SJCRH30 (cell line): ENCODE measurements at regions not wholly inside any gene's neighbourhood (a gene's known extent, or its start where the extent isn't known, plus 50 kb on each side); places are given as distances from the start of the nearest gene placed in this dataset.
"Not testable (repeated sequence)": the region's sequence is repeated elsewhere in the genome, so short reads cannot be mapped to it uniquely, and the experiment has no call there.

ENCODE experiments used
- DNase-seq, 2 experiments: peaks; one replicate each; pipeline ENCODE4 v3.0.0-alpha.2; 2015 to 2020
- H3K27ac ChIP-seq: fragments of 250-450 bp; sonication (Bioruptor Pico); 2 replicates; pipeline ENCODE4 v1.5.1; 2020; ENCODE audit warnings: mild to moderate bottlenecking, moderate library complexity
- H3K27me3 ChIP-seq: fragments of 250-450 bp; sonication (Bioruptor Pico); 2 replicates; pipeline ENCODE4 v1.5.1; 2020; ENCODE audit warnings: mild to moderate bottlenecking, moderate library complexity
- H3K36me3 ChIP-seq: fragments of 250-450 bp; sonication (Bioruptor Pico); 2 replicates; pipeline ENCODE4 v1.5.1; 2020; ENCODE audit warnings: mild to moderate bottlenecking, moderate library complexity
- H3K4me1 ChIP-seq: fragments of 250-450 bp; sonication (Bioruptor Pico); 2 replicates; pipeline ENCODE4 v1.5.1; 2020; ENCODE audit warnings: mild to moderate bottlenecking, moderate library complexity
- H3K4me3 ChIP-seq: fragments of 250-450 bp; sonication (Bioruptor Pico); 2 replicates; pipeline ENCODE4 v1.5.1; 2020; ENCODE audit warnings: mild to moderate bottlenecking, moderate library complexity
- H3K9me3 ChIP-seq: fragments of 250-450 bp; sonication (Bioruptor Pico); replicated peaks from 2 replicates; pipeline ENCODE4 v1.5.1; 2020; ENCODE audit warnings: mild to moderate bottlenecking, moderate library complexity

- H3K9me3 ChIP-seq, H3K4me1 ChIP-seq, H3K4me3 ChIP-seq, H3K27ac ChIP-seq, DNase-seq, H3K27me3 ChIP-seq, H3K36me3 ChIP-seq: not testable (repeated sequence)
Observed at GRCh38 chr20:26094498-26094897, 397.8 kb upstream of the ZNF337 start.

DNA sequence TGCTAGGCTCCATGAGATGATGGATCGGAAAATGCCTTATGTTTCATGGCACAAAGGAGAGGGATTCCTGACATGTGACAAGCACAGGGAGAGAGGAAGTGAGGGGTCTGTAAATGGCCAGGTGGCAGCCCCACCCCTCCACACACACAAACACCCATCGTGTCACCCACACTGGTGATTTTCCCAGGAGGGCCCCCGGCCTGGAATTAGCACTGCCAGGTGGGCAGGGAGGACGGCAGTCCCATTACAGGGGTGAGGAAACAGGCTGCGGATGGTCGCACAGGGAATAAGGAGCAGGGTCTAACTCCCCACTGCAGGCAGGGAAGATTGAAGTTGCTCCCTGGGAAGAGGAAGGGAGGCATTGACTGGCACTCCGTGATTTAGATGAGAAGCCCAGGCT, 395.3 kb upstream of the ZNF337 start:
- not testable (repeated sequence) for H3K36me3 ChIP-seq, DNase-seq, H3K27me3 ChIP-seq, H3K27ac ChIP-seq, H3K4me1 ChIP-seq, H3K9me3 ChIP-seq, H3K4me3 ChIP-seq

GRCh38 chr20:26086195-26086594, 389.5 kb upstream of the ZNF337 start:
- H3K27me3 ChIP-seq, H3K9me3 ChIP-seq, DNase-seq, H3K36me3 ChIP-seq, H3K4me3 ChIP-seq, H3K4me1 ChIP-seq, H3K27ac ChIP-seq: not testable (repeated sequence)

GRCh38 chr20:26073972-26074371, 377.3 kb upstream of the ZNF337 start:
- H3K9me3 ChIP-seq, H3K4me3 ChIP-seq: not testable (repeated sequence)

GRCh38 chr20:26059324-26059723, 362.7 kb upstream of the ZNF337 start:
- H3K4me3 ChIP-seq, H3K27ac ChIP-seq, H3K4me1 ChIP-seq, H3K9me3 ChIP-seq, H3K27me3 ChIP-seq, DNase-seq, H3K36me3 ChIP-seq: not testable (repeated sequence)

More at GRCh38 chr20:26073972-26074371, 377.3 kb upstream of the ZNF337 start:
- H3K27me3 ChIP-seq, DNase-seq, H3K4me1 ChIP-seq, H3K36me3 ChIP-seq, H3K27ac ChIP-seq: not testable (repeated sequence)

GRCh38 chr20:26058446-26058845, 361.8 kb upstream of the ZNF337 start:
- not testable (repeated sequence) for H3K27ac ChIP-seq, H3K36me3 ChIP-seq, H3K27me3 ChIP-seq, H3K9me3 ChIP-seq, H3K4me3 ChIP-seq, H3K4me1 ChIP-seq, DNase-seq

DNA sequence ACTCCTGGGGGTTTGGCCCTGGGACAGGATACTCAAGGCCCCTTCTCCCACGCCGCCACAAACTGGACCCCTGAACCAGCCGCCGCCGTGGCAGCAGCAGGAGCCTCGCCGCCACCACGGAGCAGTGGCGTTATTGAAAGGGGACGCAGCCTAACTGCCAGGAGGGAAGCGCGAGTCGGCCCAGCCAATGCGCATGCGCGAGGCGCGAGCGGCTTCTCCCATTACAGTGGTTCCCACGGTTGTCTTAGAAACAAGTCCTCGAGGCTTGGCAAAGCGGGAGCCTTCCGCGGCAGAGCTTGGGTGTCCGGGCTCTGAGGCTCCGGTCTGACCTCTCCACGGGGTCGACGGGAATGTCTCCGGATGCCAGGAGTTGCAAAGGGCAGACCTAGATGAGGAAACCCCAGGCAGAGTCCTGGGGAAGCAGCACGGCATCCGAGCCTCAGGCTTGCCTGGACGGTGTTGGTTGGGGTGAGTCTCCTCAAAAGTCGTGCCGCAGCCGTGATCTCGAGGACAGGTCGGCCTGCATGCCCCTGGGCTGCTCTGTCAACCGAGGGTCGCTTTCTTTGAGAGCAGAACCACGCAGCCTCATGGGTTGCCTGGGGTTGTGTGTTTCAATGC, 360.6 kb upstream of the ZNF337 start:
- not testable (repeated sequence) for H3K4me3 ChIP-seq, H3K9me3 ChIP-seq, H3K36me3 ChIP-seq, H3K27ac ChIP-seq, H3K27me3 ChIP-seq, DNase-seq, H3K4me1 ChIP-seq

GRCh38 chr20:26025792-26026191, 329.1 kb upstream of the ZNF337 start:
- DNase-seq, H3K36me3 ChIP-seq, H3K27ac ChIP-seq, H3K27me3 ChIP-seq, H3K4me1 ChIP-seq, H3K9me3 ChIP-seq, H3K4me3 ChIP-seq: not testable (repeated sequence)

DNA sequence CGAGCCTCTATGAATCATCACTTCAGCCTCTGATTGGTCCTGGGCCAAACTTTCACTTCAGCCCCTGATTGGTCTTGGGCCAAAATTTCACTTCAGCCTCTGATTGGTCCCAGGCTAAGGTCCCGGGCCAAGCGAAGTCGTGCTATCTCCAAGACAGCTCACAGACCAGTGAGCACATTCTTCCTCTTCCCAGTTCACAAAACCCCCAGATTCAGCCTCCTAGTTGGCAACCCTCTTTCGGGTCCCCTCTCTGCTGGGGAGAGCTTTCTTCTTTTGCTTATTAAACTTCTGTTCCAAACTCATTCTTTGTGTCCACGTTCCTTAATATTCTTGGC, 314.3 kb upstream of the ZNF337 start:
- H3K27me3 ChIP-seq, H3K36me3 ChIP-seq, H3K9me3 ChIP-seq, H3K4me1 ChIP-seq, DNase-seq: not testable (repeated sequence)
- peak overlapping the region; percentile 92 for H3K4me3 ChIP-seq
- peak overlapping the region; percentile 72 for H3K27ac ChIP-seq

DNA sequence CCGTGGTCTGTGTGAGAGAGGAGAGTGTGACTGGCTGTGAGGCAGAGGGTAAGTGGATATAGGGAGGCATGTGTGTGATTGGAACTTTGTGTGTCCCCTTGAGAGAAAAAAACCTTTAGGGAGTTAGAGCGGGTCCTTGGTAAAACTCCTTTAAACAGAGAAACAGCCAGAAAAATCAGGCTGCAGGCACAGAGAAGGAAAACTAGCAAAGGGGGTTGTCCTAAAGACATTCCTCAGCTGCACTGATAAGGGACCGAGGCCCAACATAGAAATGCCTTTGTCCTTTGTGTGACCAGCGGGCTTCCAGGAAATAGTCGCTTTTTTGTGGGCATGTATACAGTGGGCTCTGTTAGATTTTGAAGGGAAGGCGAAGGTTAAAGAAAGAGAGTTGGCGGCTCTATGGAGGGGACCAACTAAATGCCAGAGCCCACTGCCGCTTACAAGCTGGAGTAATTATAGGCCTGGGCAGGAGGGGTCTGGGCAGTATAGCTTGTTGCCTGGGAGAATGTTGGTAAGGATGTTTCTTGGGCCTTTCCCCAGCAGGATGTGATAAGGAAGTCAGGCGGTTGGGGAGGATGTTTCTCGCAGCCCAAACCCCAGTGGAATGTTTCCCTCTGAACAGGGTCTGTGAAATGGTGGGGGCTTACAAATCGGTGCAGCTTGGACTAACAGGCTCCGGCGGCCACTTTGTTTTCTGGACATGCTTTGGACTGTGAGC, 313.7 kb upstream of the ZNF337 start:
- not testable (repeated sequence) for H3K9me3 ChIP-seq, H3K36me3 ChIP-seq, H3K27me3 ChIP-seq, H3K4me1 ChIP-seq
- peak in 1 of 2 experiments; percentile 46 for DNase-seq
- Histone ChIP-seq H3K27ac (peak overlapping the region; percentile 72), H3K4me3 (peak overlapping the region; percentile 92)

GRCh38 chr20:26009402-26010223, 313.0 kb upstream of the ZNF337 start:
- H3K27ac ChIP-seq = peak overlapping the region; percentile 72
- not testable (repeated sequence) for H3K27me3 ChIP-seq, H3K36me3 ChIP-seq, H3K4me1 ChIP-seq, H3K9me3 ChIP-seq
- H3K4me3 ChIP-seq = peak overlapping the region; percentile 92
- peak; percentile 91 to 93 for DNase-seq

DNA sequence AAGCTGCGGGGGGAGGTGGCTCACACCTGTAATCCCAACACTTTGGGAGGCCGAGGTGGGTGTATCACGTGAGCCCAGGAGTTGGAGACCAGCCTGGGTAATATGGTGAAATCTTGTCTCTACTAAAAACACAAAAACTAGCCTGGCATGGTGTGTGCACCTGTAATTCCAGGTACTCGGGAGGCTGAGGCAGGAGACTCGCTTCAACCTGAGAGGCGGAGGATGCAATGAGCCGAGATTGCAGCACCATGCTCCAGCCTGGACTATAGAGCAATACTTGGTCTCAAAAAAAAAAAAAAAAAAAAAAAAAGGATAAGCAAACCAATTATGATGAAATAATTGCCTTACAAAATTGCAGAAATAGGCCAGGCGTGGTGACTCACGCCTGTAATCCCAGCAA, 311.4 kb upstream of the ZNF337 start:
- not testable (repeated sequence) for H3K4me1 ChIP-seq, DNase-seq, H3K36me3 ChIP-seq, H3K27me3 ChIP-seq, H3K4me3 ChIP-seq, H3K9me3 ChIP-seq, H3K27ac ChIP-seq

GRCh38 chr20:26006164-26006563, 309.5 kb upstream of the ZNF337 start:
- H3K36me3 ChIP-seq, H3K27me3 ChIP-seq, H3K4me1 ChIP-seq, H3K27ac ChIP-seq, H3K4me3 ChIP-seq, H3K9me3 ChIP-seq, DNase-seq: not testable (repeated sequence)

- H3K27ac ChIP-seq, DNase-seq, H3K9me3 ChIP-seq, H3K4me3 ChIP-seq, H3K4me1 ChIP-seq, H3K36me3 ChIP-seq, H3K27me3 ChIP-seq: not testable (repeated sequence)
Observed at GRCh38 chr20:26003959-26004358, 307.3 kb upstream of the ZNF337 start.

- not testable (repeated sequence) for H3K27ac ChIP-seq, H3K4me3 ChIP-seq, H3K36me3 ChIP-seq, H3K27me3 ChIP-seq, DNase-seq, H3K9me3 ChIP-seq, H3K4me1 ChIP-seq
Observed at GRCh38 chr20:25997367-25998038, 300.9 kb upstream of the ZNF337 start.
